ENCODE measurements at regions not wholly inside any gene's neighbourhood (a gene's known extent, or its start where the extent isn't known, plus 50 kb on each side); places are given as distances from the start of the nearest gene placed in this dataset.

- DNase-seq = no peak
Observed at GRCh38 chr2:133948610-133949290, 305.1 kb upstream of the MGAT5 start.

GRCh38 chr2:133949595-133949994, 304.3 kb upstream of the MGAT5 start:
- no peak for DNase-seq

- DNase-seq = no peak
Observed at GRCh38 chr2:133951209-133951608, 302.7 kb upstream of the MGAT5 start.

GRCh38 chr2:133952420-133952819, 301.5 kb upstream of the MGAT5 start:
- no peak for DNase-seq

- no peak for DNase-seq
Observed at GRCh38 chr2:133952896-133953295, 301.0 kb upstream of the MGAT5 start.

- no peak for DNase-seq
Observed at GRCh38 chr2:133953524-133953923, 300.3 kb upstream of the MGAT5 start.

GRCh38 chr2:133954636-133955035, 299.2 kb upstream of the MGAT5 start:
- no peak for DNase-seq

GRCh38 chr2:133955169-133955568, 298.7 kb upstream of the MGAT5 start:
- no peak for DNase-seq

GRCh38 chr2:133956434-133956935, 297.4 kb upstream of the MGAT5 start:
- no peak for DNase-seq

- no peak for DNase-seq
Observed at GRCh38 chr2:133957724-133958480, 296.0 kb upstream of the MGAT5 start.

GRCh38 chr2:133959066-133959465, 294.8 kb upstream of the MGAT5 start:
- DNase-seq = no peak

- DNase-seq = no peak
Observed at GRCh38 chr2:133966720-133967304, 287.1 kb upstream of the MGAT5 start.

GRCh38 chr2:133967326-133967725, 286.5 kb upstream of the MGAT5 start:
- no peak for DNase-seq

GRCh38 chr2:133968446-133968845, 285.4 kb upstream of the MGAT5 start:
- no peak for DNase-seq

- no peak for DNase-seq
Observed at GRCh38 chr2:133970641-133971040, 283.2 kb upstream of the MGAT5 start.

GRCh38 chr2:133972297-133972696, 281.6 kb upstream of the MGAT5 start:
- no peak for DNase-seq

GRCh38 chr2:133972786-133973185, 281.1 kb upstream of the MGAT5 start:
- no peak for DNase-seq

- DNase-seq = no peak
Observed at GRCh38 chr2:133974353-133974752, 279.5 kb upstream of the MGAT5 start.

GRCh38 chr2:133975135-133975534, 278.7 kb upstream of the MGAT5 start:
- DNase-seq = no peak

GRCh38 chr2:133975676-133976428, 278.0 kb upstream of the MGAT5 start:
- DNase-seq = no peak

- DNase-seq = no peak
Observed at GRCh38 chr2:133976659-133977058, 277.2 kb upstream of the MGAT5 start.

- DNase-seq = no peak
Observed at GRCh38 chr2:133977405-133977804, 276.5 kb upstream of the MGAT5 start.

GRCh38 chr2:133982256-133982655, 271.6 kb upstream of the MGAT5 start:
- DNase-seq = no peak
